GM12873 (cell line): ENCODE measurements at regions not wholly inside any gene's neighbourhood (a gene's known extent, or its start where the extent isn't known, plus 50 kb on each side); places are given as distances from the start of the nearest gene placed in this dataset.

Source experiments
- CTCF ChIP-seq: IDR thresholded peaks from 2 replicates; pipeline ENCODE4 v1.5.1; 2012; ENCODE audit warnings: low read depth, mild to moderate bottlenecking, moderate library complexity, low read length, control low read depth; ENCODE audit not compliant: insufficient read depth; ENCODE audit errors: missing control alignments

GRCh38 chr3:187567021-187567420 lies 103.2 kb downstream of the SST start:
- TF ChIP-seq CTCF, result no peak

DNA sequence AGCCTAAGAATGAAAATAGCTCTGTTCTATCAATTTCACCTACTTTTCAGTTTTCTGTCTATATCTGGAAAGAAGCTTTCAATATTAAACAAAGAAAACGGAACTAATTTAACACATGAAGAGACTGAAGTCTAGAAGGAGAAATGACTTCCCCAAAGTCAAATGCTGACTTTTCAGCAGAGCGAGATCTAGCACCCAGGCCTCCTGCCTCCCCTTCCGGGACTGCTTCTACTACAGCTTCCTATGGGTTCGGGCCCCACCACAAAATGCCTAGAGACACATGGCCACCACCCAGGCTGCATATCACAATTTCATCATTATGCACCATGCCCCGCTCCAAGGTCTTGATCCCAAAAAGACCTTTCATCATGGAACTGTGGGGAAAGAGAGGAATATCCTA lies 104.5 kb downstream of the SST start:
- TF ChIP-seq CTCF, result no peak

DNA sequence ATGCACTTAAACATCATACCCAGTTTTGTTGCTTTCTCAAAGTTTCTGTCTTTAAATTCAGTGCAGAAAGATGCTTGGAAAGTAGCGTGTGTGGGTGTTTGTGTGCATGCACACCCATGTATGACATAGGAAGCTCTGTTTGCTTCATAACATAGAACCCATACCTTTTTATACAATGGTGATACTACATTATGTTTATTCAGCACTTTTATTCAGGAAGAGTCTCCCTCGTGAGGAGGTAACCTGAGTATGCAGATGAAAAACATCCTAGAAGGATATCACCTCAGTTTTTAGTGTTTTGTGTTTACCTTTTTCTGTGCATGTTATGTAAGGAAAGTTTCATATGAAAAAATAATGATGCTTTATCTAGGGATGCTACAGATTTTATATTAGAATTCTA lies 111.2 kb downstream of the SST start:
- no peak for TF ChIP-seq CTCF

DNA sequence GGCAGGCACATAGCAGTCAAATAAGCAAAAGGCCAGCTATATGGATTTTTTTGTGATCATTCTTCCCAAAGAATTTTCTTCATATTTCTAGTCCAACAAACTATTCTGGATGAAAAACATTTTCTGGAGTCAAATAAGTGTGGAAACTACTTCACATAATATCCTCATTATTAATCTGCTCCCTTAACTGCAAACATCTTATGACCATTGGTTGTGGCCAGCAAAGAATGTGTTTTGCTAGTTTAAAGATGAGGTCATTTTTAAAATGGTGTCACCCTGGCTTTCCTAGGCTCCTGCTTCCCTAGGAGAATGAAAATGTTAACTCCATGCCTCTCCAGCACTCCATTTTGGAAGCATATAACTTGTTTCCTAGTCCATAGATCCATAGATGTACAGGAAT lies 118.8 kb downstream of the SST start:
- TF ChIP-seq CTCF, result no peak

- no peak for TF ChIP-seq CTCF
Observed at GRCh38 chr3:187550446-187550845, 119.7 kb downstream of the SST start.

DNA sequence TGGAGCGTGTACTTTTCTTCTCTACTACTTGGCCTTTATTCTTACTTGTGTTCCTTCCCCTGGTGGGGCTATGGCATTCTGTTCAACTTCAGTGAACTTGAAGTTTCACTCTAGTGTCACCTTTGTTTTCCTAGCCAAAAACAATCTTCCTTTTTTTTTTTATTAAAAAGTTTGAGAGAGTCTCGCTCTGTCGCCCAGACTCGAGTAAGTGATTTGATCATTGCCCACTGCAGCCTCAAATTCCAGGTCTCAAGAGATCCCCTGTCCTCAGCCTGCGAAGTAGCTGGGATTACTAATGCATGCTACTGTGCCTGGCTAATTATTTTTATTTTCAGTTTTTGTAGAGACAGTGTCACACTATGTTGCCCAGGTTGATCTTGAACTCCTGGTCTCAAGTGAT lies 124.8 kb downstream of the SST start:
- no peak for TF ChIP-seq CTCF

DNA sequence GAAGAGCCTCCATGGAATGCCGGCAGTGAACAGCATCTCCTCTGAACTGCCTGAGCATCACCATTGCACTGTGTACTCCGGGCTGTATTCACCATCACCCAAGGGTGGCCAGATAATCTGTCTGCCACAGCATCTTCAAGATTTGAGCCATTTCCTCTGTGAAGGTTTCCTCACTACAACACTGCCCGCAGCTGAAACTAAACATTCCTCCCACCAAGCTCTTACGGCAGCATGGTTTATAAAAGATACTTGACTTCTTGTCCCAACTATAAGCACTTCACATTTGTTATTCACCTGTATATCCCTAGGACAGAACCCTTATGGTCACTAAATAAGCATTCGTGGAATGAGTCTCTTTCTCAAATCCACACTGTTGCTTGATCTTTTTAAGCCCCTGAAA lies 125.9 kb downstream of the SST start:
- TF ChIP-seq CTCF, result no peak

DNA sequence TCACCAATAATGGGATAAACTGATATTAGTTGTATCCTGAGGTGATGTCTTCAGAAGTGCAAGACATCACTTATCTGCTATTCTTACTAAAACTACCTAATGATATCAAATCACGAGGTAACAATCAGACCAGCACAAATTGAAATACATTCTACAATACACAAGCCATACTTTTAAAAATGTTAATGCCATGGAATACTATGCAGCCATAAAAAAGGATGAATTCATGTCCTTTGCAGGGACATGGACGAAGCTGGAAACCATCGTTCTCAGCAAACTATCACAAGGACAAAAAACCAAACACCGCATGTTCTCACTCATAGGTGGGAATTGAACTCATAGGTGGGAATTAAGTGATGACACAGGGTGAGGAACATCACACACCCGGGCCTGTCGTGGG lies 129.3 kb downstream of the SST start:
- no peak for TF ChIP-seq CTCF
